ENCODE measurements at regions not wholly inside any gene's neighbourhood (a gene's known extent, or its start where the extent isn't known, plus 50 kb on each side); places are given as distances from the start of the nearest gene placed in this dataset.

- Mint-ChIP-seq H3K4me3 (no peak overlapping the region), H3K9me3 (no peaks in the 10 kb centered on the region), H3K27ac (peak overlapping the region; percentile 75; the same call in 1 of the 2 replicates), H3K4me1 (peaks cover 2% of the 10 kb centered on the region; the same call in 1 of the 3 replicates), H3K36me3 (ENCODE audit: low read depth) (no peaks in the 10 kb centered on the region), H3K27me3 (ENCODE audit: insufficient read depth, low read depth, poor library complexity) (no peaks in the 10 kb centered on the region)
- DNase-seq (ENCODE audit: low spot score), result no peak
- Histone ChIP-seq H3K9me2 (ENCODE audit: insufficient read depth) (no peaks in the 10 kb centered on the region), H3K27me3 (ENCODE audit: insufficient read depth) (no peaks in the 10 kb centered on the region), H3K4me2 (no peak overlapping the region), H3K36me3 (ENCODE audit: insufficient read depth) (no peaks in the 10 kb centered on the region), H3F3A (replicated peaks; ENCODE audit: low read depth) (no peaks in the 10 kb centered on the region), H2AFZ (no peak overlapping the region), H3K79me2 (replicated peaks; ENCODE audit: insufficient read depth) (no peaks in the 10 kb centered on the region), H3K4me1 (ENCODE audit: insufficient read depth) (no peaks in the 10 kb centered on the region), H4K20me1 (replicated peaks; ENCODE audit: insufficient read depth) (no peaks in the 10 kb centered on the region), H3K4me3 (no peak overlapping the region), H3K27ac (ENCODE audit: low read depth) (no peak overlapping the region)
- ATAC-seq, result no peak
- TF ChIP-seq STAT1 (IDR thresholded peaks at IDR 0.05; ENCODE audit: unreplicated experiment), result no peak
- no peak for TF ChIP-seq EZH2 (IDR thresholded peaks at IDR 0.05; ENCODE audit: low read depth, unreplicated experiment)
- no peak for TF ChIP-seq CTCF (conservative IDR thresholded peaks at IDR 0.05; ENCODE audit: low read depth in 2 of 2)
- no peak for TF ChIP-seq REST (IDR thresholded peaks at IDR 0.05; ENCODE audit: unreplicated experiment)
- TF ChIP-seq JUNB (IDR thresholded peaks at IDR 0.05; ENCODE audit: unreplicated experiment), result no peak
- TF ChIP-seq ZNF462 (CRISPR knock-in tag; IDR thresholded peaks at IDR 0.05), result no peak
- TF ChIP-seq CREB1 (CRISPR knock-in tag; IDR thresholded peaks at IDR 0.05; ENCODE audit: low read depth), result no peak
- no peak for TF ChIP-seq ZNF331 (CRISPR knock-in tag; IDR thresholded peaks at IDR 0.05; ENCODE audit: low read depth)
- TF ChIP-seq NANOG (IDR thresholded peaks at IDR 0.05; ENCODE audit: borderline replicate concordance), result no peak
Observed at GRCh38 chr2:208708486-208708885, 301.9 kb downstream of the PTH2R start.
